Ovary (tissue), 7 donors: ENCODE measurements at regions not wholly inside any gene's neighbourhood (a gene's known extent, or its start where the extent isn't known, plus 50 kb on each side); places are given as distances from the start of the nearest gene placed in this dataset.

Source experiments
- DNase-seq, 5 donors: peaks; one replicate each; pipeline ENCODE4 v3.0.0-alpha.2; 2019 to 2020
- H3K27ac ChIP-seq, 2 donors: fragments of 200-600 bp; one replicate each; pipeline versions ENCODE4 v1.5.1 to v1.8.0; 2019 to 2022
- H3K27me3 ChIP-seq: fragments of 200-600 bp; one replicate; pipeline ENCODE4 v1.8.0; 2022
- H3K36me3 ChIP-seq: fragments of 200-600 bp; sonication (generic); one replicate; pipeline ENCODE4 v1.5.1; 2019
- H3K4me1 ChIP-seq: one replicate; pipeline ENCODE4 v1.8.1; 2013; ENCODE audit warnings: mild to moderate bottlenecking, moderate library complexity; ENCODE audit not compliant: insufficient read depth
- H3K4me3 ChIP-seq: fragments of 200-600 bp; sonication (generic); one replicate; pipeline ENCODE4 v1.5.1; 2017
- H3K9me3 ChIP-seq, 2 donors: fragments of 200-600 bp in 1 of 2; sonication (generic) in 1 of 2; one replicate each; pipeline versions ENCODE4 v1.5.1 to v1.8.1; 2013 to 2019; ENCODE audit warnings: mild to moderate bottlenecking in 1 of 2, moderate library complexity in 1 of 2
- CTCF ChIP-seq, 3 donors: fragments of 450-650 bp in 2 of 3; fragments of 200-600 bp in 1 of 3; IDR thresholded peaks; one replicate each; pipeline versions ENCODE4 v1.5.1 to v1.8.0; 2016 to 2022; ENCODE audit warnings: antibody characterized with exemption in 3 of 3, mild to moderate bottlenecking in 1 of 3
- EP300 ChIP-seq: sonication (generic); formaldehyde crosslinking; IDR thresholded peaks from one replicate; pipeline ENCODE4 v1.6.1; 2017; ENCODE audit warnings: antibody characterized with exemption
- POLR2A ChIP-seq: fragments of 450-650 bp; IDR thresholded peaks from one replicate; pipeline ENCODE4 v1.6.1; 2017; ENCODE audit warnings: antibody characterized with exemption, mild to moderate bottlenecking, moderate library complexity
- WGBS, 3 donors: extraction: QIAGEN DNeasy Blood & Tissue Kit in 1 of 3; methylation state at CpG; one replicate each; pipeline versions ENCODE4 v1.1.5 to v1.1.7; 2013 to 2017; 5-methylcytosine and 5-hydroxymethylcytosine counted together
- intact Hi-C, 4 donors: fragments of 100-400 bp; cut with DNase I; formaldehyde crosslinking; loops; one replicate each; pipeline versions ENCODE4 v1.11.0 to v1.15.1; 2022 to 2023
- donor health status: DM: no; HTN: no; CAD: no; lungs with moderate emphysema.
- donor health status: DM: no; HTN: no; CAD: no.
- donor health status: Bipolar disorder and iron deficiency.
- donor health status: DM: no; HTN: no; CAD: no.
- donor health status: DM: yes; HTN: yes; CAD: no.

GRCh38 chr9:1328341-1328740 is 278.2 kb downstream of the DMRT2 start:
- H3K27me3 ChIP-seq, result no peaks in the 10 kb centered on the region
- TF ChIP-seq POLR2A (no peak), EP300 (no peak), CTCF (IDR thresholded peaks at IDR 0.05) (no peak)
- H3K9me3 ChIP-seq, result no peaks in the 10 kb centered on the region
- no peaks in the 10 kb centered on the region for H3K4me1 ChIP-seq
- H3K4me3 ChIP-seq, result no peak overlapping the region
- H3K36me3 ChIP-seq, result no peaks in the 10 kb centered on the region
- DNase-seq, result no peak
- intact Hi-C loops, result no loop called here
- no peak overlapping the region for H3K27ac ChIP-seq
- 73 to 85% (median 78%) methylated on average over 4 of the region's 4 CpGs for WGBS, 3 donors

- intact Hi-C loops, result no loop called here
- H3K4me3 ChIP-seq, result no peak overlapping the region
Observed at GRCh38 chr9:1331546-1332038, 281.4 kb downstream of the DMRT2 start.

GRCh38 chr9:1332156-1332555 is 282.0 kb downstream of the DMRT2 start:
- H3K36me3 ChIP-seq, result no peaks in the 10 kb centered on the region
- no peaks in the 10 kb centered on the region for H3K9me3 ChIP-seq
- WGBS, 3 donors, result 33 to 45% (median 42%) methylated on average over 3 of the region's 3 CpGs
- intact Hi-C loops, result no loop called here
- H3K27me3 ChIP-seq, result no peaks in the 10 kb centered on the region
- no peak for DNase-seq
- no peak overlapping the region for H3K4me3 ChIP-seq
- no peak overlapping the region for H3K27ac ChIP-seq
- H3K4me1 ChIP-seq, result no peaks in the 10 kb centered on the region
- TF ChIP-seq CTCF (IDR thresholded peaks at IDR 0.05), result no peak
- TF ChIP-seq EP300, result no peak
- no peak for TF ChIP-seq POLR2A

More at GRCh38 chr9:1331546-1332038, 281.4 kb downstream of the DMRT2 start:
- no peak overlapping the region for H3K27ac ChIP-seq
- no peaks in the 10 kb centered on the region for H3K27me3 ChIP-seq
- TF ChIP-seq CTCF (IDR thresholded peaks at IDR 0.05) (no peak), POLR2A (no peak), EP300 (no peak)
- H3K9me3 ChIP-seq, result no peaks in the 10 kb centered on the region
- H3K36me3 ChIP-seq, result no peaks in the 10 kb centered on the region
- no peaks in the 10 kb centered on the region for H3K4me1 ChIP-seq
- no peak for DNase-seq

GRCh38 chr9:1335174-1335573 is 285.0 kb downstream of the DMRT2 start:
- no peak overlapping the region for H3K27ac ChIP-seq
- no peak for DNase-seq
- no peak overlapping the region for H3K4me3 ChIP-seq
- TF ChIP-seq EP300, result no peak
- no peak for TF ChIP-seq CTCF (IDR thresholded peaks at IDR 0.05)
- TF ChIP-seq POLR2A, result no peak
- H3K36me3 ChIP-seq, result no peaks in the 10 kb centered on the region
- no peaks in the 10 kb centered on the region for H3K9me3 ChIP-seq
- no peaks in the 10 kb centered on the region for H3K4me1 ChIP-seq
- intact Hi-C loops, result no loop called here
- no peaks in the 10 kb centered on the region for H3K27me3 ChIP-seq
- 82 to 90% (median 87%) methylated on average over 4 of the region's 4 CpGs for WGBS, 3 donors

- TF ChIP-seq POLR2A, result no peak
- TF ChIP-seq CTCF (IDR thresholded peaks at IDR 0.05), result no peak
- no peak for TF ChIP-seq EP300
- H3K4me1 ChIP-seq, result no peaks in the 10 kb centered on the region
- H3K4me3 ChIP-seq, result no peak overlapping the region
- DNase-seq, result no peak
- H3K9me3 ChIP-seq, result no peaks in the 10 kb centered on the region
- no peak overlapping the region for H3K27ac ChIP-seq
- no peaks in the 10 kb centered on the region for H3K36me3 ChIP-seq
- intact Hi-C loops, result no loop called here
- 14 to 23% (median 19%) methylated on average over 2 of the region's 2 CpGs for WGBS, 3 donors
- no peaks in the 10 kb centered on the region for H3K27me3 ChIP-seq
Observed at GRCh38 chr9:1337169-1337568, 287.0 kb downstream of the DMRT2 start.
